Activated effector memory CD4-positive, alpha-beta T cell treated with anti-CD3 and anti-CD28 coated beads, Interleukin-2, amount 50 U/mL, for 16 hours (primary cell): ENCODE measurements at regions not wholly inside any gene's neighbourhood (a gene's known extent, or its start where the extent isn't known, plus 50 kb on each side); places are given as distances from the start of the nearest gene placed in this dataset.
"Not testable (repeated sequence)": the region's sequence is repeated elsewhere in the genome, so short reads cannot be mapped to it uniquely, and the experiment has no call there.

ENCODE experiments used
- DNase-seq: peaks from one replicate; pipeline ENCODE4 v3.0.0-alpha.2; 2020

DNA sequence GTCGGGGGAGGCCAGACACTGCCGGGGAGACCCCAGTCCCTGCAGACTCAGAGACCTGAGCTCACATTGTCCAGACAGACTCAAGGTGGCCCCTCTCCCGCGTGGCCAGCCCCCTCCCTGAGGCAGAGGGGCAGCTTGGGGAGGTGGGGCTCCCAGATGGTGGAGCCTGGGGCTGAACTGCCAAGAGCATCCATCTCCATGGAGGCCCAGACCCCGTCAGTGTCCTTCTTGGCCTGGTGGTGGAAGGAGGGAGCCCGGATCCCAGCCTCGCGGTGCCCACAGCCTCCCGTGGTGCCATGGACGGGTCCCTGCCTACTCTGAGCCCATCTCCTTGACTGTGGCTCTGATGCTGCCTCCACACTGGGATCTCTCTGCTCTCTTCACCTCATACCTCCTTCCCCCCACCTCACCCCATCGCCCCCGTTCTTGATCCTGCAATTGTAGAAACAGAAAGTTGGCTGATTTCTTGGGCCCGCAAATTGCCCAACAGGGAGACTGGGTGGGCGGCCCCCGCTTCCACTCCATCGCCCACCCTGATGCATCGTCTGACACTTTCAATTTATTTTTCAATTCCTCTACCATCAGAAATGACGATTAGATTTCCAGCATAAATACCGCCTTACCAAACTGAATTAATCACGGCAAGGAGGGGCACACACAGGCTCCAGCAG lies 348.9 kb downstream of the MATN1 start:
- peak; percentile 49 for DNase-seq

DNA sequence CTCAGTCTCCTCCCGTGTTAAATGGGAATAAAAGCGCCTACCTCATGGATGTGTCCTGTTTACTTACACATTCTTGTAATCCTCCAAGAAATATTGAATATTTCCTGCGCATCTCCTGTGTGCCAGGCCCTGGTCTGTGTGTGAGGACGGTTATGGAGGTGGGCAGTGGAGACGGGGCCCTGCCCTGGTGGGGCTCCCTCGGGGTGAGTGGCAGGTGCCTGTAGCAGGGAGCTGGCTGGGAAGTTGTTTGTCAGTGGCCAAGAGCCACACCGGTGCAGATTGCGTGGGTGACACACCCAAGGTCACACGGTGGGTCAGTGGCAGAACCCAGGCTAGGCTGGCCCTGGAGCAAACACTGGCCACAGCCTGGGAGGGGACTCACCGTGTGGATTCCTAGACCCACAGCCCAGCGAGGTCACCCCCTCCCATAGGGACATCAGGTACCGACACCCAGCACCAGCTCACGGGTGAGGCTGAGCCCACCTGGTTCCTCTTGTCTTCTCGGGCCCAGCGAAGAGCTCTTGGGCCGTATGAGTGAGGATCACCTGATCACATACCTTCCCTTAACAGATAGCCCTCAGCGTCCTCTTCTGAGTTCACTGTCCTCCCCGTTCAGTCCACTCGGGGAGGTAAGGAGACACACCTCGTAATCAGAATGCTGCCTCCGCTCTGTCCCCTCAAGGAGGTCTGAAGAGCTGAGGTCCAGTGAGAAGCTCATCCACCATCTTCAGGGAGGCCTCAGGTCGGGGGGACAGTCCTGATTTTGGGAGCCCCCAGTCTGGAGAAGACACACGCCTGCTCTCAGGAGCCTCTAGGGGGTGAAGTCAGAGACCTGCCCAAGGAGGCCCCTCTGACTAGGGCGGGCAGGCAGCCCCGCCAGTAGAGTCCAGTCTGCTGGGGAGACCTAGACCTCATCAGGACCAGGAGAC lies 349.6 kb downstream of the MATN1 start:
- no peak for DNase-seq

DNA sequence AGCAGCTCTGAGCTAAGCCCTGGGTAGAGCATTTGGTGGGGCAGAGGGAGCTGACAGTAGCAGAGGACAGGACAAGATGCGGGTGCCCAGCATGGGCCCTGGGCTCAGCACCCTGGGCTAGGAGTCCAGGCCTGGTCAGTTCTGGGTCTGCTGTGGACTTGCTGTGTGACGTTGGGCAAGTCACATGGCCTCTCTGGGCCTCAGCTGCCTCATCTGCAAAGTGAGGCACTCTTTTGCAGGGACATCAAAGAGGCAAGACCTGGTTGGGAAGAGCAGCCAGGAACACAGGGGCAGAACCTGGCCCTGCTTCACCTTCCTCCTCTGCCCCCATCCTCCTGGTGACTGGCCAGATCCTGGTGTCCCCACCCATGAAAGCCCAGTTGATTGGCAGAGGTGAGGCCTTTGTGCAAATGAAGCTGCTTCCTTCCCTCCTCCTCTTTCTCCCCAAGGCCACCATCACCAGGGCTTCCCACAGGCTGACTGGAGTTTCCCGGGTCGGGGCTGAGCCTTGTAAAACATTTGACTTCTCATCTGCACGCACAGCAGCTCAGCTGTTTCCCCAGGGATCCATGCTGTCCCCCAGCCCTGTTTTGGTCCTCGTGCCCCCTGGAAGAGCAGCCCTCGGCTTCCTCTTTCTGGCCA lies 350.5 kb downstream of the MATN1 start:
- DNase-seq = no peak

DNA sequence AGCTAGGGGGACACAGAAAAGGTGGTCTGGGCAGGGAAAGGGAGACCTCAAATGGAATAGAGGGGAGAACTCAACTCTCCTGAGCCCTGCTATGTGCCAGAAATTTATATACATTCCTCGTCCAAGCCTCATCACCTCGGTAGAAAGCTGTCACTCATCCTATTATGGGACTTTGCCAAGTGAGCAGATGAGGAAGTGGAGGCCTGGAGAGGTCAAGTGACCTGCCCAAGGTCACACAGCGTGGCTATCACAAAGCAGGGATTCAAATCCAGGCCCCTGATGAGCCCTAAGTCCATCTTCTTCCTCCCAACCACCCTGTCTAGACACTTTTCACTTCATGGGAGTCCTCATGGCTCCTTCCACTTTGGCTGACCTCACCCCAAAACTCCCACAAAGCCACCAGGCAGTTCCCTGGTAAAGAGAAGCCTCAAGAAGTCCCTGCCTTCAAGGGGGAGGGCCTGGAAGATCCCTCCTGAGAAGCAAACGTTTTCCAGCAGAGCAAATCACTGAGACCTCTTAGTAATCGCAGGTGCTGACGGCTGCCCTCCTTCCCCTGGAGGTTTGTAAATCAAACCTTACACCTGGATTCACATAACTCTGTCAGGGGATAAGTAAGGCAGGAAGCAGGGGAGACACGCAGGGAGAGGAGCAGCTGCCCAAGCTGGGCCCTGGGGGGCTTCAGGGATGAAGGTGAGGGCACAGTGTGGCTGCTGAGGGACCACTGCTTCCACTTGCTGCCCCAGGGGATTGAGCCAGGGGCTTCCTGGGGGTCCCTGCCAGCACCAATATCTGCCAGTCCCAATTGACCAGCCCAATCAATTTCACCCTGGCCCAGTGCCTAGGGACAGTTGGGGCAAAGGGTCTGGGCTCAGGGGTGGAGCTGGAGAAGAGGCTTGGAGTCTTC lies 351.2 kb downstream of the MATN1 start:
- DNase-seq = no peak

DNA sequence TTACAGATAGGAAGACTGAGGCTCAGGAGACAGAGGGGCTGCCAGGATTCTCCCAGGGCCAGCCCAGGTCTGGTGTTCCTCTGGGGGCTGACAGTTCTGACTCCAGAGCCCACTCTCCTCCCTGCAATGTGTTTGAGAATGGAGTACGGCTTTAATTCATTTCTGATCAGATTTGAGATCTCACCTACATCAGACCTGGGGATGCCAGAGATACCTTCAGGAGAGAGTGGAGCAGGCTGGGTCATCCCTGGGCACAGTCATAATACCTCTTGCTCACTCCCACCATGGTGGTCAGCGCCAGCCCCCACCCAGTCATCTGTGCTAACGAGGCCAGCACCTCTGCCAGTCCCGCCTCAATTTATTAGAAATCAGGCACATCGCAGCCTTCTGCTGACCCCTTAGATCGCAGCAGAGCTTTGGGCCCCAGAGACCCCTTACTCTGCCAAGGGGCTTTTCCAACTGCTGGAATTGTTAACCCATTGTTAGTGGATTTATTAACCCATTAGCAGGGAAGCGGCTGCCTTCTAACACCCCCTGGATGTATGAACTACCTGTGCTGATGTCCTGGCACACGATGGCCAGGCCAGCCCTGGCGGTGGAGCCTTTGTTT lies 352.1 kb downstream of the MATN1 start:
- DNase-seq = no peak

DNA sequence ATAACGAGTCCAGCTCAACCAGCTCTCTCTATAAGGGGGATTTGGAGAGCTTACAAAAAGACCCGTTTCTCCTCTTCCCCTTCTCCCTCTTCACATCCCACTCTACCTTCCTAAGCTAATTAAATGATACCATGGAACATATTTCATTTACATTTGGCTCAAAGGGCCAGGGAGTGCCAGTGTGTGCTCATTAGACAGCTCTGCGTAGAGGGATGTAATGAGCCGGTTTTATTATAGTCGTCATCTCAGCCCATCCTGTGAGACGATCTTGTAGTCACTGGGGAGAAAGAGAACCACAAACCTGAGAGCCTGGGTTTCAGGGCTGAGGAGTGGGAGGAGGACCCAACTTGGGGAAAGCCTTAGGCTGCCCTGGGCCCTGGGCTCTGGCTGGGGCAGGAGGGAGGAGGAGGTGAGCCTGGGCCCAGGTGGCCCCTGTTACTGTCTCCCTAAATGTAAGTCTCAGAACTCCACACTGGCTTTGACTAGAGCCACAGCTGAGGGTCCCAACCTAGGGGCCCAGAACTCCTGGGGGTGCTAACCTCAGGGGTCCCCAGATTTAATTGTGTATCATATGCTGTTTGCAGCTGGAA lies 354.6 kb downstream of the MATN1 start:
- DNase-seq = no peak

DNA sequence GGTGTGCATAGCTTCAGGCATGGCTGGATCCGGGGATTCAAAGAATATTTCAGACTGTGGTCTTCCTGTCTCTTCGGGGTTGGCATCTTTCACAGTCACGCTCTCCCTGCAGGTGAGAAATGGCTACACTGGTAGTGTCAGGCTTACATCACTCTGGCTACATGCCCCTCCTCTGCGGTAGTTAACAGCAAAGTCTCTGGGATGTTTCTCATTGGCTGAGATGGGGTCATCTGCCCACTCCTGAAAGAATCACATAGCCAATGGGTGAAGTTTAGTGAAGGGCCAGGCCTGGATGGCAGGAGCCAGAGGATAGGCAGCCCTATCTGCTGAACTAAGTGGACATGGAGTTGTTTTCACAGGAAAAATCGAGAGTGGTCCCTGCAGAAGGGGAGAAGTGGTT lies 356.5 kb downstream of the MATN1 start:
- DNase-seq = no peak

DNA sequence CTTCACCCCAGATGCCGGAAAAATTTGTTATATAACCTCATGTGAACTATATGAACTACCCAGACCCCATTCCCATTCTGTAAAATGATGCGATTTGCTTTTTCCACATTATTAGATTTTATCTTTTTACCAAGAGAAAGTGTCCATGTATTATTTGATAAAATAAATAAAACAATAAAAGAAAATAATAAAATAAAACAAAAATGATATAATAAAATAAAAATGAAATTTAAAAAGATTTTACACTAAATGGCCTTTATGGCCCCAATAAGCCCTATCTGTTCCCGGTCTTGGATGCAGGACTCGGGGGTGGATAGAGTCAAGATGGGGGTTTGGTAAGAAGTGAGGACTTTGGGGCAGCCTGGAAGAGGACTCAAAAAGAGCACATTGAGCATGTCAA lies 357.2 kb downstream of the MATN1 start:
- no peak for DNase-seq

DNA sequence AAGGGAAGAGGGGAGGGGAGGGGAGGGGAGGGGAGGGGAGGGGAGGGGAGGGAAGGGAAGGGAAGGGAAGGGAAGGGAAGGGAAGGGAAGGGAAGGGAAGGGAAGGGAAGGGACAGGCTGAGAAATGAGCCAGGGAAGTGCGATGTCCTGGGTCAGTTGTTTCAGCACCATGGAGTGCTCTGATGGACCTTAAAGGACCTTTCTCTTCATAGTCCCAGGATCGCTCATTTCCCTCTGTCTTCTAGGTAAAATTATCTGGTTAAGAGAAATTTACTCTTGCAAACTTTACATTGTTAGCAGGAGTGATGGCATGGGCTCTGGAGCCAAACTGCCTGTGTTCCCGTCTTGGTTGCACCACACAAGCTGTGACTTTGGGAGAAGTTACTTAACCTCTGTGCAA lies 357.8 kb downstream of the MATN1 start:
- no peak for DNase-seq

DNA sequence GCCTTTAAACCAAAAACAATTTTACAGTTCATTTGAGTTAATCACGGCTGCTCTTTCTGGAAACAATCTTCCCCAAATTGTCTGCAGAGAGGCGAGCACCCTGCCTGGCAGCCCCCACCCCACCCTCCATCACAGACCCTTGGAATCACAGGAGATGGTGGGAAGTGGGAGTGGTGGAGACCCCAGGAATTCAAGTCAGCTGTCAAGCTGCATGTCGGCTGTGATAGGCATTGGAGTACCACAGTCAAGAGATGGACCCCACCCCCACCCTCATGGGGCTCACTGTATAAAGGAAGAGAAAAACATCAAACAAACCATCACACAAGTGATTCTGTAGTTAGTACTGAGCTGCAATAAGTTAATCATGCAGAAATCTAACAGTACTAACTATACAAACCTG lies 360.4 kb downstream of the MATN1 start:
- DNase-seq = no peak

DNA sequence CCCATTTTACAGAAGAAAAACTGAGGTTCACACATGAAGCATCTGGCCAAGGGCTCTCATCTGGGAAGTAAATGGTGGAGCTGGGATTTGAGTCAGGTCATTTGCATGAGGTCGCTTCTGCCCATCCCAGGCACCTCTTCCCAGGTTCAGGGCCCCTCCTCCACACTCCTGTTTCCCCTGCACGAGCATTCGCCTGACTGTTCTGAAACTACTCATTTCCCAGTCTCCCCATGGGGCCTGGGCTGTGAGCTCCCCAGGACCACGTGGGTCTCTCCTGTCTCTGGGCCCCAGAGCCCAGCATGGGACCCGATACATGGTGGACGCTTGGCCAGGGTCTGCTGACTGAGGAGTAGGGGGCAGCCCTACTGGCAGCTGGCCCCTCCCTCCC lies 360.8 kb downstream of the MATN1 start:
- DNase-seq = no peak

DNA sequence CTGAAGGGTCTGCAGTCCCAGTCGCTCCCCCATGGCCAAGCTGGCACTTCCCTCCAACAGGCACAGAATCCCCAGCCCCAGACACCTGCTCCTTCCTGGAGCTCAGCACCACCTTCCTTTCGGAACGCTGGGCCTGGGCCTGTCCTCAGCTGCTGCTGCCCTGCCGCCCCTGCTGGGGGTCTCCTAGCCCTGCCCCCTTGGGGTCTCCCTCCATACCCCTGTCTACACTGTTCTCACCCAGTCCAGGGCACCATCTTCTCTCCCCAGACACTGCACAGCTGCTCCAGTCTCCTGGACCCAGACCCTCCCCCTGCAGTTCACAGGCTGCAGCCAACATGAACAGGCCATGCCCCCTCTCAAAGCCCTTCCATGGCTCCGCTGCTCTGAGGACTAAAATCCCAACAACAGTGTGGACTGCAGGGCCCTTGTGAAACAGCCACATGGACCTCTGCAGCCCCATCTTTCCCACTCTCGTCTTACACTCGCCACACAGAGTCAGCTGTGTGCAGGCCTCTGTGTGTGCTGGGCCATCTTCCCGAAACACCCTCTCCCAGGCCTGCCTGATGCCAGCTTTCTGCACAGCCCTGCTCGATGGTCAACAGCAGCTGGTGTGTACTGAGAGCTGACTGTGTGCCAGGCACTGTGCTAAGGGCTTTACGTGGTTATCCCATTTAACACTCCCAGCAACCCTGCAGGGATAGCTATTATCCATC lies 361.3 kb downstream of the MATN1 start:
- DNase-seq = not testable (repeated sequence)

DNA sequence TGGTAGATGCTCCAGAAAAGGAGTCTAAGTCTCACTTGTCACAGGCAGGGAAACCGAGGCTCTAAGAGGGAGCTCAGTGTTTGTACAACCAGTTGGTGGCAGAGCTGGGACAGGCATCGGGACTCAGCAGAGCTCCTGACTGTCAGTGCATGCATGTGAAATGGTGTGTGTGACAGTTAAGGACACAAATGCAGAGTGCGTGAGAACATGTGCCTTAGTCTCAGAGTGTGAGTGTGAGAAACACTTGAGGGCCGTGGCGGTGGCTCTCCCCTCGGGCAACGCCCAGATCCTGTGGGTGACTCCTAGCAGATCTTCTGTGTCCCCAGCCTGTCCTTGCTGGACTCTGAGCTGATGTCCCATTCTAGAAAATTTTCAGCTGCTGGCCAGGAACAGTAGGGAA lies 362.6 kb downstream of the MATN1 start:
- DNase-seq = no peak

DNA sequence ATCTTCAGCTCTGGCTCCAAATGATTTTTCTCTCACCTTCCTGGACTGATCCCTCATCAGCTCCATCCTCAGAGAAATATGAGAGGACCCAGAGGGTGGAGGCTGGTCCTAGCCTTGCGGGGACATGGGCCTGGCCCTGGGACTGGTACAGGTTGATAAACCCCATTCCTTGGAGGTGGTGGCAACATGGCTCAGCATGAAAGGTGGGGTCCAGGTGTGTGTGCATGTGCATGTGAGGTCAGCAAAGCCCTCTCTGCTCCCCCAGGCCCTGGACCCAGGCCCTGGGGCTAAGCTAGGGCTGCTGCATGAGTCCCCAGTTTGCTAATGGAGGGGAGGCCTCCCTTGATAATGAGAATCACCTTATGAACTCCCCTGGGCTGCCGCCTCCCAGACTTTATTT lies 363.1 kb downstream of the MATN1 start:
- no peak for DNase-seq

DNA sequence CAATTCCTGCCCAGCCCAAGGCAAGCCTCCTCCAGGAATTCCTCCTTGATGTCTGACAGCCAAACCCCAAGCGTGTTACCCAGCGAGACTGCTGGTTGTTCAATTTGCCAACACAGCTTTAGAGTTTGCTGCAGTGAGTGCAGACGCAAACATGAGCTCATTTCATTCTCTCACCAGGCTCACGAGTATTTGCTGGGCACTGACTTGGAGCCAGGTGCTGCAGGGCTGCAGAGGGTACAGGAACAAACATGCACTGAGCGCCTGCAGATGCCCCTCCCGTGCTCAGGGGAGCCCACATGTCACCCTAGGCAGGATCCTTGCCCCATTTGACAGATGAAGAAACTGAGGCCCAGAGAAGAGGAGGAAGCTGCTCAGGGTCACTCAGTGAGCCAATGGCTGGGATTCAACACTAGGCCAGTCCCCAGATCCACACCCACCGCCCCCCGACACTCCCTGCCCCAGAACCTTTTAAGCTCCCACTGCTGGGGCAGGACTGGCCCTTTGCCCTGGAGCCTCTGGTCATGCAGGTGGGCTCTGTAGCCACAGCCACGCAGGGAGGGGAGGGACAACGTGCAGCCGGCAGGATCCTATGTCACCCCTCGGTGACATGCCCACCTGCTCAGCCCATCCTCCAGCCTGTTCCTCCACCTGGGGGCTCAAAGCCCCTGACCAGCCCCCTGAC lies 363.7 kb downstream of the MATN1 start:
- DNase-seq = no peak

DNA sequence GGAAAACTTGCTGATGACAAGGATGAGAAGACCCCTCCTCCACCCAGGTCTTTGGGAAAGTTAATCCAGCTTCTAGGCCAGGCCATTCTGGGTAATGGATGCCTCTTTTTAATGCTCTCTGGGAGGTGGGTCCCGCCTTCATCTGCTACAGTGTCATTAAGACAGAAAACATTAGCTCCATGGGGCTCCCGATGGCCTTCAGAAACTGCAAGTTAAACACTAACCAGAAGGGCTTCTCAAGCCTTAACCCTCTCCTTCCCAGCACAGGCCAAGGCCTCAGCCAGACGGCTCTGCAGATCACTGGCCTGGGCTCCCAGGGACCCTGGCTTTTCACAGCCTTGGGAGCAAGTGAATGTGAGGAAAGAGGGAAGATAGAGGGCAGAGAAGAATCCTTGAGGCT lies 364.9 kb downstream of the MATN1 start:
- no peak for DNase-seq

DNA sequence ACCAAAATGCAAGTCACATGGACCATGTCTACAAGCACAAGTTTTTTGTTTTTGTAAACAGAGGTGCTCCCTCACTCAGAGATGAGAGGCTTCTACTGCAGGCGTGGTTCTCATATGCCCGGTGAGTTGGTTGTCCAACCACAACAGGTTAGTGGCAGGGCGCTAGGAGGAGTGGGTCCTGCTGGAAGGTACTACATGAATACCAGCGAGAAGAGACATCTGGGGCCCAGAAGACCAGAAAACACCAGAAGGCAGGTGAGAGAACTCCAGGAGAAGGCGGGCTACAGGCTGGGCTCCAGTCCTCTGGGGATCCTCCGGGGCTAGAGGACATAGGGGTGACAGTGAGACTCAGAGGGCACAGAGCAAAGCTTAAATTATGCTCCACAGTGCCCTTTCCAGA lies 366.5 kb downstream of the MATN1 start:
- DNase-seq = no peak

DNA sequence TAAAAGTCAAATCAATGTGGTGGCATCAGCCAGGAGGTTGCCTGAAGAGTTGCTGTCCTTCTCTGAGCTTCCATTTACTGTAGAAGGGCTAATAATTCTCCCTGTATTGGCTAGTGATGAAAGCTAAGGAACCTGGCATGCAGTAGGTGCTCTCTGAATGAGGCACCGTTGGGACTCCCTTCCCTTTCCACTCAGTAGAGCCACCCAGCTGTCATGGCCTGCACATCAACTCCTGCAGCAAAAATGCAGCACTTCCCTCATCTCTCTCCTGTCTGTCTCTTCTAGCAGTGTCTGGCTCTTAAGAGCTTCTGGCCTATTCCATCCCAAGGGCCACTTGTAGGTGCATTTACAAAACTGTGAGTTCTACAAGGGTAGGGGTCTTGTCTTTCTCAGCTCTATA lies 369.0 kb downstream of the MATN1 start:
- DNase-seq = no peak

DNA sequence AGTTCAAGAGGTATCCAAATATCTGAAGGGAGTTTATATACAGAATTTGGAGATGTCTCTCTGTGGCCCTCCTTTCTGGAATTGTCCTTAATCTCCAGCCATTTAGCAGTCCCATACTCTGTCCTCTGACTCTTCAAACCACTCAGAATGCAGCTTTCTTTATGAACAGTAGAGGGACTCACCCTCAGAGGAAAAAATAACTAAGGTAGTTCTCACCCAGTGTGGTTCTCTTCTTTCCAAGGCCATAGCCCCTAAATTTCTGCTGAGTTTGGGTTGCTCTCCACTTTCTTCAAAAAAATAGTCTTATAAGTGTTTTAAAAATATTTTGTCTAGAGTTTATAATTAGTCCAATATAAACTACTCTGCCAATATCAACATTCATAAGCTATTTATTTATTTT lies 369.7 kb downstream of the MATN1 start:
- DNase-seq = no peak

DNA sequence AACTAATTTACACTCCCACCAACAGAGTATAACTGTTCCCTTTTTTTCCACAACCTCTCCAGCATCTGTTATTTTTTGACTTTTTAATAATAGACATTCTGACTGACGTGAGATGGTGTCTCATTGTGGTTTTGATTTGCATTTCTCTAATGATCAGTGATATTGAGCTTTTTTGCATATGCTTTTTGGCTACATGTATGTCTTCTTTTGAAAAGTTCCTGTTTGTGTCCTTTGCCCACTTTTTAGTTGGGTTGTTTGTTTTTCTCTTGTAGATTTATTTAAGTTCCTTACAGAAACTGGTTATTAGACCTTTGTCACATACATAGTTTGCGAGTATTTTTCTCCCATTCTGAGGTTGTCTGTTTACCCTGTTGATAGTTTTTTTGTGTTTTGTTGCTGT lies 375.2 kb downstream of the MATN1 start:
- DNase-seq = no peak
